ENCODE measurements at regions not wholly inside any gene's neighbourhood (a gene's known extent, or its start where the extent isn't known, plus 50 kb on each side); places are given as distances from the start of the nearest gene placed in this dataset.

DNA sequence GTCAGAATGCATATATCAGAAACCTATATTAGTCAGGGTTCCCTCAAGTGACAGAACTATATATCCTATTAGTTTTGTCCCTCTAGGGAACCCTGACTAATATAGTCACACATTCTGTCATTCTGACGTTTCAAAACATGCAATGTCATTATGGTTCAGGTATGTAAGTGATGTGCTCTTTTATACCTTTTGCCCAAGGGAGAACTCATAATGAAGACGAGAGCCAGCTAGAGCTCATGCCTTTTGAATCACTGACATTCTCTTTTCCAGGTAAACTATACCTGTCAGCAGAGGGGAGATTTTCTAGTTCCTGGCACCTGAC lies 576.7 kb downstream of the LRRC70 start:
- TF ChIP-seq, protein P1, sequence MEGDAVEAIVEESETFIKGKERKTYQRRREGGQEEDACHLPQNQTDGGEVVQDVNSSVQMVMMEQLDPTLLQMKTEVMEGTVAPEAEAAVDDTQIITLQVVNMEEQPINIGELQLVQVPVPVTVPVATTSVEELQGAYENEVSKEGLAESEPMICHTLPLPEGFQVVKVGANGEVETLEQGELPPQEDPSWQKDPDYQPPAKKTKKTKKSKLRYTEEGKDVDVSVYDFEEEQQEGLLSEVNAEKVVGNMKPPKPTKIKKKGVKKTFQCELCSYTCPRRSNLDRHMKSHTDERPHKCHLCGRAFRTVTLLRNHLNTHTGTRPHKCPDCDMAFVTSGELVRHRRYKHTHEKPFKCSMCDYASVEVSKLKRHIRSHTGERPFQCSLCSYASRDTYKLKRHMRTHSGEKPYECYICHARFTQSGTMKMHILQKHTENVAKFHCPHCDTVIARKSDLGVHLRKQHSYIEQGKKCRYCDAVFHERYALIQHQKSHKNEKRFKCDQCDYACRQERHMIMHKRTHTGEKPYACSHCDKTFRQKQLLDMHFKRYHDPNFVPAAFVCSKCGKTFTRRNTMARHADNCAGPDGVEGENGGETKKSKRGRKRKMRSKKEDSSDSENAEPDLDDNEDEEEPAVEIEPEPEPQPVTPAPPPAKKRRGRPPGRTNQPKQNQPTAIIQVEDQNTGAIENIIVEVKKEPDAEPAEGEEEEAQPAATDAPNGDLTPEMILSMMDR (IDR thresholded peaks at IDR 0.05; ENCODE audit: poor library complexity, severe bottlenecking) = no peak
- no peak for TF ChIP-seq EZH2 (IDR thresholded peaks at IDR 0.05; ENCODE audit: borderline replicate concordance, insufficient read depth, low read length, poor library complexity, severe bottlenecking)
